A673 (cell line): ENCODE measurements at regions not wholly inside any gene's neighbourhood (a gene's known extent, or its start where the extent isn't known, plus 50 kb on each side); places are given as distances from the start of the nearest gene placed in this dataset.

Source experiments
- CTCF ChIP-seq: fragments of 300-800, 200-600 bp; sonication (generic); conservative IDR thresholded peaks from 2 replicates; pipeline ENCODE4 v1.5.1; 2017; ENCODE audit warnings: low read depth, mild to moderate bottlenecking, antibody characterized with exemption, low read length, moderate library complexity, mixed read lengths
- EZH2 ChIP-seq: fragments of 200-600 bp; sonication (generic); IDR thresholded peaks from 2 replicates; pipeline ENCODE4 v1.6.1; 2017; ENCODE audit warnings: borderline replicate concordance, low read depth, mild to moderate bottlenecking, mixed read lengths, antibody characterized with exemption, low read length; ENCODE audit not compliant: poor library complexity, severe bottlenecking

- no peak for TF ChIP-seq CTCF
- no peak for TF ChIP-seq EZH2
Observed at GRCh38 chr12:19988459-19988873, 379.9 kb upstream of the PDE3A start.
